Thymus (tissue), 11 donors: ENCODE measurements at regions not wholly inside any gene's neighbourhood (a gene's known extent, or its start where the extent isn't known, plus 50 kb on each side); places are given as distances from the start of the nearest gene placed in this dataset.

ENCODE experiments used
- DNase-seq, 9 donors: peaks; one replicate each; pipeline ENCODE4 v3.0.0-alpha.2; 2013; ENCODE audit warnings: low spot score in 9 of 9, low read depth in 6 of 9, missing footprints in 1 of 9
- H3K27ac ChIP-seq, 2 donors: one replicate each; pipeline ENCODE4 v1.5.1; 2013; ENCODE audit warnings: control low read depth in 1 of 2, low read depth in 1 of 2, low read length in 1 of 2, mild to moderate bottlenecking in 1 of 2, moderate library complexity in 1 of 2
- H3K27me3 ChIP-seq, 2 donors: one replicate each; pipeline ENCODE4 v1.5.1; 2013; ENCODE audit warnings: low read length in 1 of 2; ENCODE audit not compliant: control insufficient read depth in 2 of 2, insufficient read depth in 1 of 2
- H3K36me3 ChIP-seq, 2 donors: one replicate each; pipeline ENCODE4 v1.5.1; 2013; ENCODE audit warnings: low read length in 1 of 2, mild to moderate bottlenecking in 1 of 2, moderate library complexity in 1 of 2; ENCODE audit not compliant: control insufficient read depth in 2 of 2, insufficient read depth in 2 of 2
- H3K4me1 ChIP-seq, 2 donors: one replicate each; pipeline ENCODE4 v1.5.1; 2013; ENCODE audit warnings: low read length in 2 of 2; ENCODE audit not compliant: control insufficient read depth in 2 of 2, insufficient read depth in 2 of 2
- H3K4me3 ChIP-seq, 2 donors: one replicate each; pipeline ENCODE4 v1.5.1; 2013; ENCODE audit warnings: low read length in 2 of 2, control low read depth in 1 of 2, mild to moderate bottlenecking in 1 of 2
- H3K9me3 ChIP-seq, 2 donors: one replicate each; pipeline ENCODE4 v1.5.1; 2013; ENCODE audit warnings: low read length in 1 of 2, mild to moderate bottlenecking in 1 of 2; ENCODE audit not compliant: control insufficient read depth in 2 of 2, insufficient read depth in 1 of 2
- WGBS: extraction: QIAGEN DNeasy Blood & Tissue Kit; methylation state at CpG from one replicate; pipeline ENCODE4 v1.1.7; 2013; 5-methylcytosine and 5-hydroxymethylcytosine counted together
- donor health status: healthy.

- Histone ChIP-seq H3K27ac (no peak overlapping the region), H3K9me3 (no peaks in the 10 kb centered on the region), H3K27me3 (no peaks in the 10 kb centered on the region), H3K4me1 (no peaks in the 10 kb centered on the region), H3K4me3 (no peak overlapping the region), H3K36me3 (no peaks in the 10 kb centered on the region)
- peak in 7 of 9 donors; percentile 6 to 82 (median 51) for DNase-seq
- WGBS, result 51% methylated on average over 2 of the region's 2 CpGs
Observed at GRCh38 chr9:74122216-74122615, 374.9 kb upstream of the RORB start.

GRCh38 chr9:74122661-74123060 lies 374.5 kb upstream of the RORB start:
- no peaks in the 10 kb centered on the region for H3K36me3 ChIP-seq
- 91% methylated on average over 4 of the region's 4 CpGs for WGBS
- no peak overlapping the region for H3K4me3 ChIP-seq
- H3K9me3 ChIP-seq, result no peaks in the 10 kb centered on the region
- no peaks in the 10 kb centered on the region for H3K27me3 ChIP-seq
- H3K4me1 ChIP-seq, result no peaks in the 10 kb centered on the region
- DNase-seq, result peak in 2 of 9 donors; percentile 6 to 19
- peak overlapping the region in 1 of 2 donors; percentile 81 for H3K27ac ChIP-seq

- no peaks in the 10 kb centered on the region for H3K27me3 ChIP-seq
- no peaks in the 10 kb centered on the region for H3K9me3 ChIP-seq
- no peak overlapping the region for H3K4me3 ChIP-seq
- no peak overlapping the region for H3K27ac ChIP-seq
- no peaks in the 10 kb centered on the region for H3K4me1 ChIP-seq
- H3K36me3 ChIP-seq, result no peaks in the 10 kb centered on the region
- DNase-seq, result no peak
- 75% methylated on average over 5 of the region's 5 CpGs for WGBS
Observed at GRCh38 chr9:74125941-74126340, 371.2 kb upstream of the RORB start.

GRCh38 chr9:74132986-74133385 lies 364.1 kb upstream of the RORB start:
- H3K4me3 ChIP-seq, result no peak overlapping the region
- no peaks in the 10 kb centered on the region for H3K36me3 ChIP-seq
- no peaks in the 10 kb centered on the region for H3K27me3 ChIP-seq
- no peaks in the 10 kb centered on the region for H3K9me3 ChIP-seq
- DNase-seq, result no peak
- H3K4me1 ChIP-seq, result no peaks in the 10 kb centered on the region
- H3K27ac ChIP-seq, result no peak overlapping the region
- 90% methylated on average over 7 of the region's 7 CpGs for WGBS

DNA sequence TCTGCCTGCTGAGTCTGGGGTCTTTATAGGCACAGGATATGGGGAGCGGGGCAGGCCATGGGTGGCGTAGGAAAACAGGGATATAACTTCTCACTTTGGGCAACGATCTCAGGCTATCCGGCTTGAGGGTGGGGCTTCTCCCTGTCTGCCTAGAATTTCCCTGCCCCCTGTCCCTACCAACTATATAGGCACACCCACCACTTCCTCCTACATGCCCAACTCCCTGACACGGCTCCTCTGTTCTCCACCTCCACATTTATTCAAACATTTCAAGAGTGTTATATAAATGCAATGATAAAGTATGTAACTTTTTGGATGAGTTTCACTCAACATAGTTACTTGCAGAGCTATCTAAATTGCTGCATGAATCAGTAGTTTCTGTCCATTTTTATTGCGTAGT lies 363.2 kb upstream of the RORB start:
- Histone ChIP-seq H3K4me1 (no peaks in the 10 kb centered on the region), H3K27me3 (no peaks in the 10 kb centered on the region), H3K9me3 (no peaks in the 10 kb centered on the region), H3K27ac (no peak overlapping the region), H3K4me3 (no peak overlapping the region), H3K36me3 (no peaks in the 10 kb centered on the region)
- no peak for DNase-seq
- 96% methylated on average over 6 of the region's 6 CpGs for WGBS

DNA sequence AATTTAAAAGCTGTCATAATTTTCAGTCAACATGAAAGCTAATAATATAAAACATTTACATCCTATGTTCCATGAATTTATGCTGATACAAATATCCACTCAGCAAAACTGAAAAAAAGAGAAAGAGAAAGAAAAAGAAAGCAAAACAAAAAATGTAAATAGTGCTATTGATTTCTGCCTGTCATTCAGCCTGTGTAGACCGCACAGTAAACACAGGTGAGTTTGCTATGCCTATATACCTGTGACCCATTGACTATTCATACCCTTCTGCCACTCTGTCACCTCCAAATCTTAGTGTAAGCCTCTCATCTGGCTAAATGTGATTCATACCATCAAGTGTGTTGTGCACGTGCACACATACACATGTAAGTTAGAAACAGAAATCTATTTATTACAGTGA lies 359.0 kb upstream of the RORB start:
- no peaks in the 10 kb centered on the region for H3K9me3 ChIP-seq
- no peaks in the 10 kb centered on the region for H3K27me3 ChIP-seq
- DNase-seq, result no peak
- no peaks in the 10 kb centered on the region for H3K36me3 ChIP-seq
- no peaks in the 10 kb centered on the region for H3K4me1 ChIP-seq
- WGBS, result 95% methylated on average over 2 of the region's 2 CpGs
- no peak overlapping the region for H3K4me3 ChIP-seq
- no peak overlapping the region for H3K27ac ChIP-seq

DNA sequence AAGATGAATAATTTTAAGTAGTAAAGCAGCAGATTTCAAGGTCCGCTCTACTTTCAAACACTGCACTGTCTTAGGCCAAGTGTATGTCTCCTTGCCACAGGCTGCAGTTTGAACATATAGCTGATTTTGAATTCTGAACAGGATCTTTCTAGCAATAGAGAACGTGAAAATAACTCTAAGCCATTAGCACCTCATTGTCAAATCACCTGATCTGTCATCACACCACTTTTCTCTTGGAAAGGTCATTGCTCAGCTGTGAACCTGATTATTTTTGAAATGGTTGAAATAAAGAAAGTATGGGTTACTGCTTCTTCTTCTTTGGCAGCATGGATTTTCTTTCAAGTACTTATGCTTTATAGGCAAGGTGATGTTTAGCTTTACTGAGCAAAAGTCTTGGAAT lies 357.0 kb upstream of the RORB start:
- Histone ChIP-seq H3K27me3 (no peaks in the 10 kb centered on the region), H3K36me3 (no peaks in the 10 kb centered on the region), H3K27ac (no peak overlapping the region), H3K4me1 (no peaks in the 10 kb centered on the region), H3K4me3 (no peak overlapping the region), H3K9me3 (no peaks in the 10 kb centered on the region)
- 79% methylated on average over 2 of the region's 2 CpGs for WGBS
- no peak for DNase-seq

- no peak for DNase-seq
- no peak overlapping the region for H3K27ac ChIP-seq
- H3K27me3 ChIP-seq, result no peaks in the 10 kb centered on the region
- no peaks in the 10 kb centered on the region for H3K9me3 ChIP-seq
- peaks cover 0 to 6% of the 10 kb centered on the region in 2 donors for H3K4me1 ChIP-seq
- WGBS, result 99% methylated on average over 1 of the region's 1 CpG
- no peak overlapping the region for H3K4me3 ChIP-seq
- no peaks in the 10 kb centered on the region for H3K36me3 ChIP-seq
Observed at GRCh38 chr9:74147906-74148305, 349.2 kb upstream of the RORB start.

GRCh38 chr9:74172874-74173273 lies 324.3 kb upstream of the RORB start:
- Histone ChIP-seq H3K27ac (no peak overlapping the region), H3K36me3 (no peaks in the 10 kb centered on the region), H3K27me3 (no peaks in the 10 kb centered on the region), H3K9me3 (no peaks in the 10 kb centered on the region), H3K4me3 (no peak overlapping the region), H3K4me1 (no peaks in the 10 kb centered on the region)
- peak in 1 of 9 donors; percentile 13 for DNase-seq
- WGBS, result 63% methylated on average over 3 of the region's 3 CpGs

DNA sequence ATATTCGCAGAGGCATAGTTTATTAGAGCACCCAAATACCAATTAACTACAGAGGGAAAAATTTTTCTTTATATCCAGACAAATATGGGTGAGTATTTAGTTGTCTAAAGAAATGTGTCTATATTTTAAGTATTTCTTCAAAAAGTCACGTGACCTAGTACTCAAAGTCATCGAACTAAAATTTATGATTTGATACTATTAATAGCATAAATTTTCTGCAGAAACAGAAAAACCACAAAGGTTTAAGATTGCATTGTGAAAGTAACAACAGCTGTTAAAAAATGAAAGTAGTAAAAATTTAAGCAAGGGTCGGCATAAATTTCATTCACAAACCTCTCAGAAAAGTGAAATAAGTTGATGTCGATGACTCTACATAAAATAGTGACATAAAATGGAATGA lies 323.9 kb upstream of the RORB start:
- Histone ChIP-seq H3K4me3 (no peak overlapping the region), H3K27ac (no peak overlapping the region), H3K4me1 (no peaks in the 10 kb centered on the region), H3K27me3 (no peaks in the 10 kb centered on the region), H3K36me3 (no peaks in the 10 kb centered on the region), H3K9me3 (no peaks in the 10 kb centered on the region)
- WGBS, result 45% methylated on average over 5 of the region's 5 CpGs
- DNase-seq, result no peak
